Stimulated activated CD4-positive, alpha-beta T cell treated with anti-CD3 and anti-CD28 coated beads, Interleukin-15, amount 100 ng/mL, for 48 hours (primary cell): ENCODE measurements at regions not wholly inside any gene's neighbourhood (a gene's known extent, or its start where the extent isn't known, plus 50 kb on each side); places are given as distances from the start of the nearest gene placed in this dataset.
"Not testable (repeated sequence)": the region's sequence is repeated elsewhere in the genome, so short reads cannot be mapped to it uniquely, and the experiment has no call there.

Experiments used
- DNase-seq, 2 donors: peaks; one replicate each; pipeline ENCODE4 v3.0.0-alpha.2; 2020; ENCODE audit warnings: low read depth in 2 of 2

GRCh38 chr6:121548131-121548530, 112.7 kb downstream of the GJA1 start:
- DNase-seq = no peak

- DNase-seq = no peak
Measured at GRCh38 chr6:121549736-121550135, 114.3 kb downstream of the GJA1 start.

GRCh38 chr6:121550491-121551010, 115.1 kb downstream of the GJA1 start:
- DNase-seq = no peak

- DNase-seq = no peak
Measured at GRCh38 chr6:121555201-121555600, 119.8 kb downstream of the GJA1 start.

GRCh38 chr6:121556149-121556548, 120.7 kb downstream of the GJA1 start:
- not testable (repeated sequence) for DNase-seq

- DNase-seq = no peak
Measured at GRCh38 chr6:121557146-121557940, 121.9 kb downstream of the GJA1 start.

GRCh38 chr6:121559611-121560269, 124.3 kb downstream of the GJA1 start:
- DNase-seq = no peak

- DNase-seq = no peak
Measured at GRCh38 chr6:121560476-121560875, 125.0 kb downstream of the GJA1 start.

GRCh38 chr6:121563286-121563685, 127.8 kb downstream of the GJA1 start:
- no peak for DNase-seq

GRCh38 chr6:121564529-121564928, 129.1 kb downstream of the GJA1 start:
- DNase-seq = not testable (repeated sequence)

- no peak for DNase-seq
Measured at GRCh38 chr6:121571455-121571854, 136.0 kb downstream of the GJA1 start.

GRCh38 chr6:121573481-121573880, 138.0 kb downstream of the GJA1 start:
- no peak for DNase-seq

GRCh38 chr6:121578216-121578615, 142.8 kb downstream of the GJA1 start:
- no peak for DNase-seq

GRCh38 chr6:121579478-121579877, 144.0 kb downstream of the GJA1 start:
- no peak for DNase-seq

GRCh38 chr6:121581327-121581726, 145.9 kb downstream of the GJA1 start:
- no peak for DNase-seq

- DNase-seq = no peak
Measured at GRCh38 chr6:121582262-121582661, 146.8 kb downstream of the GJA1 start.

GRCh38 chr6:121584586-121585369, 149.3 kb downstream of the GJA1 start:
- no peak for DNase-seq

GRCh38 chr6:121590438-121590837, 155.0 kb downstream of the GJA1 start:
- DNase-seq = no peak

- no peak for DNase-seq
Measured at GRCh38 chr6:121590916-121591315, 155.5 kb downstream of the GJA1 start.

- no peak for DNase-seq
Measured at GRCh38 chr6:121592261-121592935, 157.0 kb downstream of the GJA1 start.

GRCh38 chr6:121593011-121593641, 157.7 kb downstream of the GJA1 start:
- DNase-seq = no peak
